ENCODE measurements at regions not wholly inside any gene's neighbourhood (a gene's known extent, or its start where the extent isn't known, plus 50 kb on each side); places are given as distances from the start of the nearest gene placed in this dataset.

GRCh38 chr4:14264437-14264836 is 636.9 kb upstream of the BOD1L1 start:
- no peak for DNase-seq

- no peak for DNase-seq
Measured at GRCh38 chr4:14265651-14266050, 638.1 kb upstream of the BOD1L1 start.

DNA sequence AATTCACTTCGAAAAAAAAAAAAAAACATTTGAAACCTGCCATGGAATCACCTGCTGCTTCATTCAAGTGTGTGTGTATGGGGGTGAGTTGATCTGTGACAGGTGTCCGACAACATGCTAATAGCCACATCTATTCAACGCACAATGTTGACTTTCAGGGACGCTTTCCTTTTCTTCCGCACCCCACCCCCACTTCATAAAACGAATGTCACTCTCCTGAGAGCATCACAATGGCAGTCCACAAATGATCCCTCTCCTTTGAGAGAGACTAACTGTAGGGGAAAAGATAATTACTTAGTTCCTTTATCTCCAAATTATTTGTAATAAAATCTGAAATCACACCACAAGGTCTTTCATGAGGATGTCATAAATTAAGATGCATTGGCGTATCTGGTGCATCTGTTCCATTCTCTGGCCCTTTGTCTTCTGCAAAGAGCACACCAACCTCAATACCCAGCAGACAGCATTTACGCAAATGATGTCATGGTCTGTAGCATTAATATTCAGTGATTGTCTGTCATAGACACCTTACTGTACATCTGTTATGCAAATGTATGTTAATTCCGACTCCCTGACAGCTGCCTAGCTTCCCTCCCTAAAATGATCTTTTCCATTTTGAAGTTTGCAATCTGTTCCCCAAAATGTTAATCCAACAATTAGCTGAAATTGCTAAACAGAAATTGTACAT is 640.0 kb upstream of the BOD1L1 start:
- DNase-seq: no peak

- DNase-seq: no peak
Measured at GRCh38 chr4:14269824-14270223, 642.3 kb upstream of the BOD1L1 start.

GRCh38 chr4:14272206-14272605 is 644.7 kb upstream of the BOD1L1 start:
- no peak for DNase-seq

GRCh38 chr4:14277505-14277904 is 650.0 kb upstream of the BOD1L1 start:
- no peak for DNase-seq

DNA sequence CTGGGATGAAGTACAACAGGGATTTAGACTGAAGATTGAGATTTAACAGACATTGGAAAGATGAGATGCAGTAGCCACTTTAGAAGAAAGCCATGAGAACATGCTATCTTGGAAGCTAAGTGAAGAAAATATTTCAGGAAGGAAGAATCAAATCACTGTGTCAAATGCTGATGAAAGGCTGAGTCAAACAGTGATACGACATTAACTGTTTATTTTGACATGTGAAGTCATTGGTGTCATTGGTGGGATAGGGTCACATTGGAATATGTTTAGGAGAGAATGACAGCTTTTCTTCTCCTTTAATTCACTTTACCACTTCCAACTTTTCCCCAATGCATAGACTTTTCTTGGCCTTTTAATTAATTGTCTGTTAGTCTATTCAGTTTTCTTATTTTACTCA is 653.0 kb upstream of the BOD1L1 start:
- no peak for DNase-seq

- DNase-seq: no peak
Measured at GRCh38 chr4:14284578-14284977, 657.1 kb upstream of the BOD1L1 start.

GRCh38 chr4:14289708-14290107 is 662.2 kb upstream of the BOD1L1 start:
- no peak for DNase-seq

GRCh38 chr4:14293582-14293981 is 666.1 kb upstream of the BOD1L1 start:
- no peak for DNase-seq

DNA sequence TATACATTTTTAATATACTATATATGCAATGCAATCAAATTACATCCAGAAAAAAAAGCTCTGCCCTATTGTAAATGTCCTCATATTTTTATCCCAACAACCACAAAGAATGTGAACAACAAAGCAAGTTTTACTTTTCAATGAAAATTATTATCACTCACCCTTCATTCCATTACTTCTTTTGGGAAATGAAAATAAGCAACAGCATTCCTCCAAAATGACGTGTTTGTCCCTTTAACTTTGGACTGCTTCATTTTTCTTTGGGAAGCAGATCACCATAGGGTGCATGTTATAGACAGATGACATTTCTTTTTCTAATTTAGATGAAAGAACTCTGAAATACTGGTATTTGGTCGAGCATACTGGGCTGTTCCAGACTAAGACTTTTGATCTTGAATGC is 667.1 kb upstream of the BOD1L1 start:
- DNase-seq: no peak

DNA sequence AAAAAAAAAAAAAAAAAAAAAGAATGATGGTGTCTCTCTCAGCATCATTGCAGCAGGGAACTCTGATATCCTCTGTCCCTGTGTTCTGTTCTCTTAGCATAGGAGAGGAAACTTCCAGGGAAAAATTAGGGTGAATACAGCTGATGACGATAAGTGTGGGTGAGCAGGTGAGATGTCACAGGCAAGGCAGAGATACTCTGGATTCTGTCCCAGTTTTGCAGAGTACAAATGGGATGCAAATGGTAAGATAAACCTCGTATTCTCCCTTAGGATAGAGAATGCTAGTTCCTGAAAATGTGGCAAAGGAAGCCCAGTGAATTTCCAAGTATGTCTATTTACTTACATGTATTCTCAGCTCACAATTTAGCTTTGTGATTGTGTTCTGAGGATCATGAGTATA is 671.6 kb upstream of the BOD1L1 start:
- no peak for DNase-seq

- no peak for DNase-seq
Measured at GRCh38 chr4:14302021-14302420, 674.5 kb upstream of the BOD1L1 start.

- no peak for DNase-seq
Measured at GRCh38 chr4:14303856-14304255, 676.3 kb upstream of the BOD1L1 start.

- DNase-seq: no peak
Measured at GRCh38 chr4:14308229-14308651, 680.7 kb upstream of the BOD1L1 start.

- DNase-seq: no peak
Measured at GRCh38 chr4:14309431-14309830, 681.9 kb upstream of the BOD1L1 start.

- no peak for DNase-seq
Measured at GRCh38 chr4:14313757-14314156, 686.2 kb upstream of the BOD1L1 start.

GRCh38 chr4:14315129-14315528 is 687.2 kb upstream of the CPEB2 start:
- DNase-seq: no peak

- DNase-seq: no peak
Measured at GRCh38 chr4:14317351-14317750, 684.9 kb upstream of the CPEB2 start.

GRCh38 chr4:14318671-14319070 is 683.6 kb upstream of the CPEB2 start:
- DNase-seq: no peak

GRCh38 chr4:14321723-14322122 is 680.6 kb upstream of the CPEB2 start:
- DNase-seq: no peak

- no peak for DNase-seq
Measured at GRCh38 chr4:14323191-14323590, 679.1 kb upstream of the CPEB2 start.

GRCh38 chr4:14329228-14329627 is 673.1 kb upstream of the CPEB2 start:
- no peak for DNase-seq

DNA sequence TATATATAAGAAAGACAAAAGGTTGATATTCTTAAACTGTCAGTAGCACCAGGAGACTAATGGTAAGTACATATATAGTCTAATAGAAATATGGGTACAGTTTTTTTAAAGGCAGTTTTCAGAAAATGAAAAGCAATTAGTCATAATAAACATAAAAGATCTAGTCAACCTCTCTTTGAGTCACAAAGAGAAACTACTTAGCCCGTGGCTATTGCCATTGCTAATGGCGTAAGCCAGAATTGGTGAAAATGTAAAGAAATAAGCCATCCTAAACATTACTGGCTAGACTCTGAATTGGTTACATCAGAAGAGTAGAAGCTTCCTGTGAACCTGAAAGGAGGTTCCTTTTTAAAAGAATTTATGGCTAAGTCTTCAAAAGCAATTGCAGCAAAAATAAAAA is 668.7 kb upstream of the CPEB2 start:
- DNase-seq: no peak

- no peak for DNase-seq
Measured at GRCh38 chr4:14334166-14334565, 668.1 kb upstream of the CPEB2 start.

- no peak for DNase-seq
Measured at GRCh38 chr4:14335872-14336271, 666.4 kb upstream of the CPEB2 start.

Measured in activated T-cell treated with anti-CD3 and anti-CD28 coated beads, Interleukin-2, amount 50 U/mL, for 48 hours (primary cell).